Endodermal cell (in vitro differentiated cells): ENCODE measurements at regions not wholly inside any gene's neighbourhood (a gene's known extent, or its start where the extent isn't known, plus 50 kb on each side); places are given as distances from the start of the nearest gene placed in this dataset.

Experiments
- DNase-seq: peaks from one replicate; pipeline ENCODE4 v3.0.0-alpha.2; 2017
- H3K27ac ChIP-seq: 2 replicates; pipeline ENCODE4 v1.5.1; 2013; ENCODE audit warnings: mild to moderate bottlenecking, low read depth, low read length, moderate library complexity
- H3K27me3 ChIP-seq: 2 replicates; pipeline ENCODE4 v1.6.1; 2013; ENCODE audit warnings: mild to moderate bottlenecking, low read length, moderate library complexity; ENCODE audit not compliant: insufficient read depth, control insufficient read depth, poor library complexity, severe bottlenecking
- H3K36me3 ChIP-seq: 2 replicates; pipeline ENCODE4 v1.7.0; 2013; ENCODE audit warnings: mild to moderate bottlenecking, low read length, moderate library complexity; ENCODE audit not compliant: control insufficient read depth, insufficient read depth
- H3K4me1 ChIP-seq: one replicate; pipeline ENCODE4 v1.7.0; 2013; ENCODE audit warnings: low read length; ENCODE audit not compliant: control insufficient read depth, insufficient read depth
- H3K4me3 ChIP-seq: 2 replicates; pipeline ENCODE4 v1.5.1; 2013; ENCODE audit warnings: mild to moderate bottlenecking, low read length, moderate library complexity
- H3K9ac ChIP-seq: 2 replicates; pipeline ENCODE4 v1.6.1; 2013; ENCODE audit warnings: mild to moderate bottlenecking, low read length, moderate library complexity; ENCODE audit not compliant: poor library complexity, severe bottlenecking; ENCODE audit errors: extremely low read depth
- H3K9me3 ChIP-seq: 2 replicates; pipeline ENCODE4 v1.6.1; 2013; ENCODE audit warnings: mild to moderate bottlenecking, low read length, moderate library complexity; ENCODE audit not compliant: control insufficient read depth
- H3K27ac Mint-ChIP-seq: 2 replicates; pipeline ENCODE4 v1.8.0; 2020; ENCODE audit warnings: mixed read lengths
- H3K27me3 Mint-ChIP-seq: 2 replicates; pipeline ENCODE4 v1.8.0; 2021; ENCODE audit warnings: mild to moderate bottlenecking, mixed read lengths; ENCODE audit not compliant: insufficient read depth
- H3K36me3 Mint-ChIP-seq: 2 replicates; pipeline ENCODE4 v1.8.0; 2020; ENCODE audit warnings: low read depth, mixed read lengths
- H3K4me1 Mint-ChIP-seq: 2 replicates; pipeline ENCODE4 v1.8.0; 2020; ENCODE audit warnings: mixed read lengths
- H3K4me3 Mint-ChIP-seq: 2 replicates; pipeline ENCODE4 v1.8.0; 2020; ENCODE audit warnings: mild to moderate bottlenecking, moderate library complexity, mixed read lengths
- H3K9me3 Mint-ChIP-seq: 2 replicates; pipeline ENCODE4 v1.8.0; 2020; ENCODE audit warnings: mild to moderate bottlenecking, mixed read lengths
- CTCF ChIP-seq: fragments of 200-600 bp; sonication (generic); conservative IDR thresholded peaks from 2 replicates; pipeline ENCODE4 v1.5.0; 2021; ENCODE audit warnings: antibody characterized with exemption, mild to moderate bottlenecking
- WGBS, 2 experiments: methylation state at CpG; one replicate each; pipeline versions ENCODE4 v1.1.5 to v1.1.7; 2013; ENCODE audit warnings: missing lambda C conversion rate in 2 of 2, mixed read lengths in 1 of 2; ENCODE audit not compliant: insufficient coverage in 1 of 2, insufficient read length in 1 of 2; 5-methylcytosine and 5-hydroxymethylcytosine counted together

DNA sequence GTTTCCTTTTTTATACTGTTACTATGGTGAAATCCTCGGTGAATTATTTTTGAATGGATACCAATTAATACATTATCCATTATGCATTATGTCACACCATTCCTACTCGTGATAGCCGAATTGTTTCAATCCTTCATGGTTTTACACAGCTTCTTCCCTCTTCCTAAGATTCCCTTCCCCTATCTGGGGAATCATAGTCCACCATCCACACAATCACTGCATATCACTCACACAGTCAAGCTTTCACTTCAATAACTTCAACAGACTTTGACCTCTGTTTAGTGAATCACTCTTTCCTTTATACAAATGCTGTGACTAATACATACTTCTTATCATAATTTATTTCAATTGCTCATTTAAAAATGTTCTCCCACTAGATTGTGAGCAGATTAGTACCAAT is 1108.1 kb upstream of the LRRTM1 start:
- no peak overlapping the region for H3K27ac Mint-ChIP-seq
- H3K4me1 ChIP-seq: no peaks in the 10 kb centered on the region
- H3K36me3 Mint-ChIP-seq: peaks cover 16% of the 10 kb centered on the region
- no peak overlapping the region for H3K27ac ChIP-seq
- no peak for DNase-seq
- no peak for TF ChIP-seq CTCF
- WGBS, 2 experiments: 49 to 68% methylated on average over 2 to 3 of the region's 3 CpGs
- H3K4me1 Mint-ChIP-seq: no peaks in the 10 kb centered on the region
- no peaks in the 10 kb centered on the region for H3K27me3 Mint-ChIP-seq
- peaks cover 11% of the 10 kb centered on the region for H3K9me3 Mint-ChIP-seq
- no peaks in the 10 kb centered on the region for H3K27me3 ChIP-seq
- no peak overlapping the region for H3K4me3 Mint-ChIP-seq
- no peak overlapping the region for H3K9ac ChIP-seq
- no peak overlapping the region for H3K4me3 ChIP-seq
- H3K9me3 ChIP-seq: peaks cover 14% of the 10 kb centered on the region
- H3K36me3 ChIP-seq: peaks cover 8% of the 10 kb centered on the region

- H3K9me3 Mint-ChIP-seq: peaks cover 5% of the 10 kb centered on the region
- Histone ChIP-seq H3K4me1 (peaks cover 14% of the 10 kb centered on the region), H3K9ac (no peak overlapping the region), H3K27me3 (no peaks in the 10 kb centered on the region), H3K4me3 (no peak overlapping the region), H3K9me3 (peaks cover 5% of the 10 kb centered on the region), H3K36me3 (peaks cover 6% of the 10 kb centered on the region), H3K27ac (no peak overlapping the region)
- no peak for TF ChIP-seq CTCF
- DNase-seq: no peak
- peaks cover 30% of the 10 kb centered on the region for H3K36me3 Mint-ChIP-seq
- no peaks in the 10 kb centered on the region for H3K27me3 Mint-ChIP-seq
- H3K4me1 Mint-ChIP-seq: peaks cover 35% of the 10 kb centered on the region
- WGBS, 2 experiments: 40 to 57% methylated on average over 1 to 2 of the region's 2 CpGs
- peak overlapping the region; percentile 59 for H3K27ac Mint-ChIP-seq
- no peak overlapping the region for H3K4me3 Mint-ChIP-seq
Observed at GRCh38 chr2:81403508-81403907, 1099.0 kb upstream of the LRRTM1 start.

DNA sequence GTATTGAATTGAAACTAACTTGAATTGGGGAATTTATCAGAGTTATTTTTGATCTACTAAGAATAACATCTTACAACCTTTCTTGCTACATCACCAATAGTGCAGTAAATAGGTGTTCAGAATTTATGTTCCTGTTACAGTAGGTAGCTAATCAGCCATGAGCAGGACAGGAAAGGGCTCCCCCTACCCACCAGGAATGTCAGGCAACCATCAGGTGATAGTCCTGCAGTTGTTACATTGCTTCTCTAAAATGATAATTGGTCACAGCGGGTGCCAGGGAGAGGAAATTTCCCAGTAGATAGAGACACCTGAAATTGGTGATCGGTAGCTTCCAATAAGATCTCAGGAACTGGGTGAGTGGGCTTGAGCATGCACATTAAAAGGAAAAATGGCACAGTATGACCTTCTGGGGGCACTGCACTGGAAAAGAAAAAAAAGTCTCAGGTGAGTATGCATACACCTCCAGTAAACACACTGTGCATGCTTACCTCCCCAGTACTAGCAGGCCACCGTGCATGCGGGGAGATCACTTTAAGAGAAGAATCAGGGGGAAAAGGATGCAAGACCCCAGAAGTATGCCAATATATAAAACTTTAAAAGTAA is 1092.0 kb upstream of the LRRTM1 start:
- H3K27ac Mint-ChIP-seq: peak overlapping the region; percentile 49
- H3K4me3 ChIP-seq: no peak overlapping the region
- peak overlapping the region; percentile 46 for H3K4me3 Mint-ChIP-seq
- H3K4me1 ChIP-seq: peaks cover 10% of the 10 kb centered on the region
- H3K27me3 ChIP-seq: no peaks in the 10 kb centered on the region
- peak; percentile 70 for DNase-seq
- 91 to 94% methylated on average over 2 to 4 of the region's 4 CpGs for WGBS, 2 experiments
- H3K36me3 Mint-ChIP-seq: peaks cover 18% of the 10 kb centered on the region
- no peak overlapping the region for H3K27ac ChIP-seq
- H3K9ac ChIP-seq: no peak overlapping the region
- peaks cover 8% of the 10 kb centered on the region for H3K9me3 Mint-ChIP-seq
- H3K27me3 Mint-ChIP-seq: no peaks in the 10 kb centered on the region
- H3K9me3 ChIP-seq: peaks cover 13% of the 10 kb centered on the region
- peaks cover 36% of the 10 kb centered on the region for H3K4me1 Mint-ChIP-seq
- H3K36me3 ChIP-seq: no peaks in the 10 kb centered on the region
- peak; percentile 73 for TF ChIP-seq CTCF
